GM23248 (cell line): ENCODE measurements at regions not wholly inside any gene's neighbourhood (a gene's known extent, or its start where the extent isn't known, plus 50 kb on each side); places are given as distances from the start of the nearest gene placed in this dataset.

Source experiments
- EZH2 ChIP-seq: fragments of 200-600 bp; sonication (generic); IDR thresholded peaks from 2 replicates; pipeline ENCODE4 v1.6.1; 2018; ENCODE audit warnings: antibody characterized with exemption, mild to moderate bottlenecking; ENCODE audit not compliant: insufficient read depth, poor library complexity, severe bottlenecking
- EZH2phosphoT487 ChIP-seq: fragments of 200-600 bp; sonication (generic); IDR thresholded peaks from 2 replicates; pipeline ENCODE4 v1.6.1; 2018; ENCODE audit warnings: antibody characterized with exemption, moderate library complexity, mild to moderate bottlenecking, low read depth; ENCODE audit not compliant: insufficient read depth

GRCh38 chr4:82036181-82036580 is 337.6 kb downstream of the HNRNPD start:
- no peak for TF ChIP-seq EZH2
- no peak for TF ChIP-seq EZH2phosphoT487
